Prostate gland (tissue), 2 donors: ENCODE measurements at regions not wholly inside any gene's neighbourhood (a gene's known extent, or its start where the extent isn't known, plus 50 kb on each side); places are given as distances from the start of the nearest gene placed in this dataset.

Source experiments
- CTCF ChIP-seq, 4 experiments: fragments of 200-600 bp in 2 of 4; fragments of 450-650 bp in 2 of 4; sonication (generic) in 2 of 4; IDR thresholded peaks; 1 replicate in 3 of 4; 2 replicates in 1 of 4; pipeline ENCODE4 v1.5.1; 2016 to 2019; ENCODE audit warnings: antibody characterized with exemption in 4 of 4, mild to moderate bottlenecking in 2 of 4, moderate library complexity in 2 of 4
- POLR2AphosphoS5 ChIP-seq: sonication (generic); formaldehyde crosslinking; IDR thresholded peaks from one replicate; pipeline ENCODE4 v1.6.1; 2017; ENCODE audit warnings: antibody characterized with exemption

GRCh38 chr2:100699131-100699530 lies 120.8 kb upstream of the NPAS2 start:
- TF ChIP-seq CTCF (IDR thresholded peaks at IDR 0.05) (no peak), POLR2AphosphoS5 (no peak)
